ENCODE measurements at regions not wholly inside any gene's neighbourhood (a gene's known extent, or its start where the extent isn't known, plus 50 kb on each side); places are given as distances from the start of the nearest gene placed in this dataset.
"Not testable (repeated sequence)": the region's sequence is repeated elsewhere in the genome, so short reads cannot be mapped to it uniquely, and the experiment has no call there.

GRCh38 chr13:70208968-70209367 lies 100.7 kb upstream of the KLHL1 start (continued):
- TF ChIP-seq FOXP4 (CRISPR knock-in tag; IDR thresholded peaks at IDR 0.05) = 0 out of 2 replicates have a peak, but pooled peaks have one; percentile 22
- not testable (repeated sequence) for TF ChIP-seq SOX13 (IDR thresholded peaks at IDR 0.05)
- TF ChIP-seq SOX13 (CRISPR knock-in tag; conservative IDR thresholded peaks at IDR 0.05 in 1 of 2, IDR thresholded peaks at IDR 0.05 in 1 of 2) = peak in 1 of 2 experiments; percentile 36; a peak in 1 of 4 replicates

- FAIRE-seq (no peak), DNase-seq (ENCODE audit: low spot score) (peak; percentile 42), ATAC-seq (peak; percentile 65)
- peaks cover 10% of the 10 kb centered on the region; the same call in 1 of the 2 replicates for H3K4me1 ChIP-seq (ENCODE audit: insufficient read depth, low read length)
- H3K4me2 ChIP-seq (ENCODE audit: low read depth, low read length) = no peak overlapping the region
- intact Hi-C loops (cut with micrococcal nuclease; ENCODE audit: unreplicated experiment) = no loop called here
- H3K27me3 ChIP-seq (ENCODE audit: control insufficient read depth in 1 of 2, insufficient read depth in 2 of 2, low read length in 2 of 2) = 0 out of 5 replicates have a peak, but pooled peaks cover 0 to 5% of the 10 kb centered on the region in 2 experiments
- ChIA-PET POLR2A (no interaction called here), CTCF (ENCODE audit: low intra/inter-chr PET ratio, low total read pairs) (no interaction called here)
- no peaks in the 10 kb centered on the region for H4K20me1 ChIP-seq (ENCODE audit: insufficient read depth, low read length)
- no peak overlapping the region for H2AFZ ChIP-seq (ENCODE audit: low read length)
- in situ Hi-C loops (cut with HindIII; ENCODE audit: extremely low pct_ligation_motif_present, low pct_unique_long_range_greater_than_20kb) = no loop called here
- no peaks in the 10 kb centered on the region; the same call in 1 of the 2 replicates for H3K9me3 ChIP-seq (ENCODE audit: low read length)
- H3K79me2 ChIP-seq (ENCODE audit: insufficient read depth, low read length) = no peaks in the 10 kb centered on the region
- H3K36me3 ChIP-seq (replicated peaks in 1 of 2; ENCODE audit: control insufficient read depth in 1 of 2, insufficient read depth in 2 of 2, low read length in 2 of 2) = no peaks in the 10 kb centered on the region
- BruUV-seq (replicated peaks) = no TSS peak
- no peak overlapping the region for H3K4me3 ChIP-seq (replicated peaks in 1 of 3; ENCODE audit: insufficient read depth in 1 of 3, low read depth in 2 of 3, low read length in 3 of 3)
- no peak overlapping the region for H3K27ac ChIP-seq (ENCODE audit: extremely low read length, insufficient read depth, low read length)
- no peak overlapping the region for H3K9ac ChIP-seq (ENCODE audit: insufficient read depth, low read depth, low read length)
- TF ChIP-seq GATAD2A (CRISPR knock-in tag; IDR thresholded peaks at IDR 0.05) (0 out of 2 replicates have a peak, but pooled peaks have one; percentile 12), NR2F6 (IDR thresholded peaks at IDR 0.05) (peak; percentile 87), NR2F6 (CRISPR knock-in tag; IDR thresholded peaks at IDR 0.05) (0 out of 2 replicates have a peak, but pooled peaks have one; percentile 41), NCOA2 (CRISPR knock-in tag; IDR thresholded peaks at IDR 0.05) (0 out of 2 replicates have a peak, but pooled peaks have one; percentile 31), HHEX (CRISPR knock-in tag; IDR thresholded peaks at IDR 0.05) (peak; percentile 90), SCMH1 (CRISPR knock-in tag; IDR thresholded peaks at IDR 0.05; ENCODE audit: borderline replicate concordance) (no peak), FOXJ3 (CRISPR knock-in tag; IDR thresholded peaks at IDR 0.05; ENCODE audit: borderline replicate concordance) (peak; percentile 52; the same call in 1 of the 2 replicates), SOX6 (IDR thresholded peaks at IDR 0.05) (no peak), SOX6 (CRISPR knock-in tag; IDR thresholded peaks at IDR 0.05) (peak; percentile 15; the same call in 1 of the 2 replicates), THRA (CRISPR knock-in tag; IDR thresholded peaks at IDR 0.05; ENCODE audit: borderline replicate concordance) (peak; percentile 45; the same call in 1 of the 2 replicates), ZNF747 (CRISPR knock-in tag; IDR thresholded peaks at IDR 0.05; ENCODE audit: borderline replicate concordance) (no peak), ZNF615 (CRISPR knock-in tag; IDR thresholded peaks at IDR 0.05; ENCODE audit: borderline replicate concordance) (no peak), ZNF451 (CRISPR knock-in tag; IDR thresholded peaks at IDR 0.05) (no peak), NR2F1 (CRISPR knock-in tag; IDR thresholded peaks at IDR 0.05) (peak in 1 of 2 experiments; percentile 49; a peak in 1 of 4 replicates), HMG20B (CRISPR knock-in tag; conservative IDR thresholded peaks at IDR 0.05) (peak; percentile 89), FOXK2 (IDR thresholded peaks at IDR 0.05) (no peak), TCF7 (IDR thresholded peaks at IDR 0.05; ENCODE audit: low read depth) (peak; percentile 55), CCAR2 (optimal IDR thresholded peaks at IDR 0.05; ENCODE audit: low read depth, low read length) (no peak), MAFK (conservative IDR thresholded peaks at IDR 0.05 in 1 of 2, IDR thresholded peaks at IDR 0.05 in 1 of 2; ENCODE audit: low read length in 2 of 2) (no peak)
Measured at GRCh38 chr13:70206671-70207070, 98.4 kb upstream of the KLHL1 start.
